ENCODE measurements at regions not wholly inside any gene's neighbourhood (a gene's known extent, or its start where the extent isn't known, plus 50 kb on each side); places are given as distances from the start of the nearest gene placed in this dataset.

- no TSS peak for BruUV-seq (replicated peaks)
- H3K9ac ChIP-seq (replicated peaks; ENCODE audit: extremely low read depth, insufficient read depth, low read length) = no peak overlapping the region
- H3K4me2 ChIP-seq (ENCODE audit: insufficient read depth, low read length) = no peak overlapping the region
- H4K20me1 ChIP-seq (replicated peaks; ENCODE audit: control insufficient read depth, extremely low read depth, insufficient read depth, low read length) = no peaks in the 10 kb centered on the region
- intact Hi-C loops (cut with micrococcal nuclease) = no loop called here
- H3K27me3 ChIP-seq (ENCODE audit: control insufficient read depth in 2 of 2, insufficient read depth in 2 of 2, low read length in 2 of 2) = peaks cover 11 to 13% of the 10 kb centered on the region in 2 experiments
- H3K79me2 ChIP-seq (ENCODE audit: control insufficient read depth, insufficient read depth, low read length) = no peaks in the 10 kb centered on the region
- no peak for FAIRE-seq
- no peak overlapping the region for H3K4me3 ChIP-seq (replicated peaks in 1 of 3; ENCODE audit: insufficient read depth in 1 of 3, low read depth in 1 of 3, low read length in 3 of 3)
- dilution Hi-C loops (cut with MboI; ENCODE audit: extremely low pct_ligation_motif_present, low sequenced_read_pairs) = no loop called here
- ChIA-PET CTCF (no interaction called here), POLR2A (no interaction called here)
- no peaks in the 10 kb centered on the region for H3K9me1 ChIP-seq (replicated peaks; ENCODE audit: control insufficient read depth, extremely low read depth, insufficient read depth, low read length)
- H3K4me1 ChIP-seq (ENCODE audit: control insufficient read depth, extremely low read depth, insufficient read depth, low read length) = peaks cover 2% of the 10 kb centered on the region
- H3K36me3 ChIP-seq (ENCODE audit: control insufficient read depth in 2 of 2, extremely low read depth in 1 of 2, insufficient read depth in 2 of 2, low read length in 2 of 2) = no peaks in the 10 kb centered on the region
- H3K27ac ChIP-seq (ENCODE audit: insufficient read depth, low read depth, low read length) = no peak overlapping the region
- no peak for DNase-seq (ENCODE audit: low read depth, low spot score)
- H2AFZ ChIP-seq (ENCODE audit: low read depth, low read length) = no peak overlapping the region
- H3K9me3 ChIP-seq (replicated peaks; ENCODE audit: control insufficient read depth, insufficient read depth, low read length) = no peaks in the 10 kb centered on the region
- TF ChIP-seq JUN (IDR thresholded peaks at IDR 0.05; ENCODE audit: borderline replicate concordance, insufficient read depth, insufficient read length, low read depth) (no peak), MAX (IDR thresholded peaks at IDR 0.05; ENCODE audit: insufficient read depth, insufficient read length) (no peak)
These were observed 111.4 kb upstream of the ZNF678 start for GRCh38 chr1:227451954-227452353.

DNA sequence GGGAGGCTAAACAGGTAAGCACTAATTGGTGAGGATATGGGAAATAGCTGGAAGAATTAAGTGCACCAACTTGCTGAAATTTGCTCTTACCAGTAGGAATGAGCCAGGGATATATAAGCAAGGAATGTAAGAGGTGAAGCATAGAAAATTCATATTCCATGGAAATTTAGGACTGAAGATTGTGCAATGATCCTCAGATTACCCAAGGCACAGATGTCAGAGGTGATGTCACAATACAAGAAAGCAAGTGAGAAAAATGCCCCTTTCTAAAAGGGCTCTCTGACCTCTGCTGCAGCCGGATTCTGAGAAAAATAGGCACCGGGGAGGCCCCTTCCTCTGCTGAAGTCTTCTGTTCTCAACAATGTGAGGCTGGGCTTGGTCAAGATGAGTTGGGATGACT lies 112.3 kb upstream of the ZNF678 start:
- intact Hi-C loops (cut with micrococcal nuclease) (no loop called here), dilution Hi-C loops (cut with MboI; ENCODE audit: extremely low pct_ligation_motif_present, low sequenced_read_pairs) (no loop called here)
- Histone ChIP-seq H3K79me2 (ENCODE audit: control insufficient read depth, insufficient read depth, low read length) (no peaks in the 10 kb centered on the region), H3K9ac (replicated peaks; ENCODE audit: extremely low read depth, insufficient read depth, low read length) (no peak overlapping the region), H3K27me3 (ENCODE audit: control insufficient read depth in 2 of 2, insufficient read depth in 2 of 2, low read length in 2 of 2) (peaks cover 11 to 13% of the 10 kb centered on the region in 2 experiments), H3K4me2 (ENCODE audit: insufficient read depth, low read length) (no peak overlapping the region), H3K9me1 (replicated peaks; ENCODE audit: control insufficient read depth, extremely low read depth, insufficient read depth, low read length) (no peaks in the 10 kb centered on the region), H3K9me3 (replicated peaks; ENCODE audit: control insufficient read depth, insufficient read depth, low read length) (no peaks in the 10 kb centered on the region), H3K4me3 (replicated peaks in 1 of 3; ENCODE audit: insufficient read depth in 1 of 3, low read depth in 1 of 3, low read length in 3 of 3) (no peak overlapping the region), H4K20me1 (replicated peaks; ENCODE audit: control insufficient read depth, extremely low read depth, insufficient read depth, low read length) (no peaks in the 10 kb centered on the region), H3K36me3 (ENCODE audit: control insufficient read depth in 2 of 2, extremely low read depth in 1 of 2, insufficient read depth in 2 of 2, low read length in 2 of 2) (no peaks in the 10 kb centered on the region), H3K27ac (ENCODE audit: insufficient read depth, low read depth, low read length) (no peak overlapping the region), H3K4me1 (ENCODE audit: control insufficient read depth, extremely low read depth, insufficient read depth, low read length) (peaks cover 2% of the 10 kb centered on the region), H2AFZ (ENCODE audit: low read depth, low read length) (no peak overlapping the region)
- no peak for DNase-seq (ENCODE audit: low read depth, low spot score)
- no TSS peak for BruUV-seq (replicated peaks)
- CTCF ChIA-PET = no interaction called here
- TF ChIP-seq POLR2A (IDR thresholded peaks at IDR 0.05; ENCODE audit: low read depth, low read length) (no peak), EZH2 (IDR thresholded peaks at IDR 0.05; ENCODE audit: borderline replicate concordance, low read depth, low read length, severe bottlenecking) (no peak), GATA2 (IDR thresholded peaks at IDR 0.05; ENCODE audit: insufficient read depth, insufficient read length, low read depth, low read length) (no peak), JUN (IDR thresholded peaks at IDR 0.05; ENCODE audit: borderline replicate concordance, insufficient read depth, insufficient read length, low read depth) (no peak), MYC (IDR thresholded peaks at IDR 0.05; ENCODE audit: low read depth, low read length) (no peak), MAX (IDR thresholded peaks at IDR 0.05; ENCODE audit: insufficient read depth, insufficient read length) (no peak), POLR2AphosphoS5 (IDR thresholded peaks at IDR 0.05; ENCODE audit: insufficient read depth, low read depth, low read length) (no peak), FOS (IDR thresholded peaks at IDR 0.05; ENCODE audit: borderline replicate concordance, insufficient read depth, low read length) (no peak), CTCF (IDR thresholded peaks at IDR 0.05; ENCODE audit: extremely low read depth in 1 of 2, insufficient read depth in 1 of 2, low read depth in 1 of 2, low read length in 2 of 2) (no peak)
- POLR2A ChIA-PET = no interaction called here
- no peak for FAIRE-seq

Data from endothelial cell of umbilical vein (primary cell).